ENCODE measurements at regions not wholly inside any gene's neighbourhood (a gene's known extent, or its start where the extent isn't known, plus 50 kb on each side); places are given as distances from the start of the nearest gene placed in this dataset.

- TF ChIP-seq, protein P1, sequence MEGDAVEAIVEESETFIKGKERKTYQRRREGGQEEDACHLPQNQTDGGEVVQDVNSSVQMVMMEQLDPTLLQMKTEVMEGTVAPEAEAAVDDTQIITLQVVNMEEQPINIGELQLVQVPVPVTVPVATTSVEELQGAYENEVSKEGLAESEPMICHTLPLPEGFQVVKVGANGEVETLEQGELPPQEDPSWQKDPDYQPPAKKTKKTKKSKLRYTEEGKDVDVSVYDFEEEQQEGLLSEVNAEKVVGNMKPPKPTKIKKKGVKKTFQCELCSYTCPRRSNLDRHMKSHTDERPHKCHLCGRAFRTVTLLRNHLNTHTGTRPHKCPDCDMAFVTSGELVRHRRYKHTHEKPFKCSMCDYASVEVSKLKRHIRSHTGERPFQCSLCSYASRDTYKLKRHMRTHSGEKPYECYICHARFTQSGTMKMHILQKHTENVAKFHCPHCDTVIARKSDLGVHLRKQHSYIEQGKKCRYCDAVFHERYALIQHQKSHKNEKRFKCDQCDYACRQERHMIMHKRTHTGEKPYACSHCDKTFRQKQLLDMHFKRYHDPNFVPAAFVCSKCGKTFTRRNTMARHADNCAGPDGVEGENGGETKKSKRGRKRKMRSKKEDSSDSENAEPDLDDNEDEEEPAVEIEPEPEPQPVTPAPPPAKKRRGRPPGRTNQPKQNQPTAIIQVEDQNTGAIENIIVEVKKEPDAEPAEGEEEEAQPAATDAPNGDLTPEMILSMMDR (conservative IDR thresholded peaks at IDR 0.05 in 1 of 2, IDR thresholded peaks at IDR 0.05 in 1 of 2; ENCODE audit: extremely low read depth in 1 of 2, insufficient read depth in 1 of 2, low read depth in 1 of 2, low read length in 2 of 2) = no peak
- no peak for TF ChIP-seq EZH2 (IDR thresholded peaks at IDR 0.05; ENCODE audit: borderline replicate concordance, low read length)
Observed at GRCh38 chr13:72146816-72147215, 279.8 kb upstream of the DACH1 start.

Measured in mammary epithelial cell (primary cell).